ENCODE measurements at regions not wholly inside any gene's neighbourhood (a gene's known extent, or its start where the extent isn't known, plus 50 kb on each side); places are given as distances from the start of the nearest gene placed in this dataset.

DNA sequence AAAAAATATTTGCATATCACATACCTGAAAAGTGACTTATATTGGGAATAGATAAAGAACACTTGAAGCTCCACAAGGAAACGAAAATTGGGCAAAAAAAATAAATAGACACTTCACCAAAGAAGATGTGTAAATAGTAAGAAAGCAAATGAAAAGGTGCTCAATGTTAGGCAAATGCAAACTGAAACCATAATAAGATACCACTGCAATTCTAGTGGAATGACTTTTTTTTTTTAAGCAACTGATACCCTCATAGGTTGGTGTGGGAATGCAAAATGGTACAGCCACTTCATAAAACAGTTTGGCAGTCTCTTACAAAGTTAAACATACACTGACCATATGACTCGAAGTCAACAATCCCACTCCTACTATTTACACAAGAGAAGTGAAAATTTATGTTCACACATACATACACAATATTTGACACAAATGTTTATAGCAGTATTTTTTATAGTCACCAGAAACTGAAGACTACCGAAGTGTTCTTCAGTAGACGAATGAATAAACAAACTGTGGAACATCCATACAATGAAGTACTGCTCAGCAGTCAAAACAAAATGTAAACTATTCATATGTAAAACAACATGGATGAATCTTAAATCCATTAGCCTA is 176.3 kb downstream of the ZMAT3 start:
- no peaks in the 10 kb centered on the region for H3K4me1 Mint-ChIP-seq
- H3K27ac ChIP-seq (ENCODE audit: low read depth, low read length) = no peak overlapping the region
- H3K36me3 ChIP-seq (ENCODE audit: control insufficient read depth, insufficient read depth, low read length) = no peaks in the 10 kb centered on the region
- H3K27me3 ChIP-seq (ENCODE audit: control insufficient read depth, insufficient read depth, low read length, poor library complexity, severe bottlenecking) = no peaks in the 10 kb centered on the region
- no peak overlapping the region for H3K4me3 ChIP-seq (ENCODE audit: low read length)
- 57 to 86% methylated on average over 1 to 4 of the region's 4 CpGs for WGBS, 2 experiments (ENCODE audit: insufficient coverage in 1 of 2, insufficient read length in 1 of 2)
- no peak for TF ChIP-seq CTCF (conservative IDR thresholded peaks at IDR 0.05)
- H3K4me3 Mint-ChIP-seq = no peak overlapping the region
- H3K9me3 Mint-ChIP-seq = peaks cover under 1% of the 10 kb centered on the region
- H3K36me3 Mint-ChIP-seq (ENCODE audit: low read depth) = no peaks in the 10 kb centered on the region
- H3K4me1 ChIP-seq (ENCODE audit: control insufficient read depth, insufficient read depth, low read length) = no peaks in the 10 kb centered on the region
- H3K9me3 ChIP-seq (ENCODE audit: control insufficient read depth, low read length) = no peaks in the 10 kb centered on the region
- H3K27me3 Mint-ChIP-seq (ENCODE audit: insufficient read depth) = no peaks in the 10 kb centered on the region
- DNase-seq = no peak
- H3K9ac ChIP-seq (ENCODE audit: extremely low read depth, low read length, poor library complexity, severe bottlenecking) = no peak overlapping the region
- no peak overlapping the region for H3K27ac Mint-ChIP-seq

Data from endodermal cell (in vitro differentiated cells).